KOPT-K1 (cell line): ENCODE measurements at regions not wholly inside any gene's neighbourhood (a gene's known extent, or its start where the extent isn't known, plus 50 kb on each side); places are given as distances from the start of the nearest gene placed in this dataset.

Experiments used
- H3K27ac ChIP-seq: fragments of 200-600 bp; sonication (generic); 2 replicates; pipeline ENCODE4 v1.5.1; 2016; ENCODE audit warnings: antibody characterized with exemption, mild to moderate bottlenecking, low read depth, low read length; ENCODE audit not compliant: poor library complexity, severe bottlenecking
- H3K36me3 ChIP-seq: fragments of 200-600 bp; sonication (generic); 2 replicates; pipeline ENCODE4 v1.5.1; 2017; ENCODE audit warnings: antibody characterized with exemption, mild to moderate bottlenecking, low read length, moderate library complexity; ENCODE audit not compliant: insufficient read depth
- H3K9me3 ChIP-seq: fragments of 200-600 bp; sonication (generic); 2 replicates; pipeline ENCODE4 v1.5.1; 2017; ENCODE audit warnings: antibody characterized with exemption, low read length, mild to moderate bottlenecking; ENCODE audit not compliant: insufficient read depth, poor library complexity, severe bottlenecking

GRCh38 chr1:8118031-8118451, 91.9 kb upstream of the ERRFI1 start:
- Histone ChIP-seq H3K9me3 (no peaks in the 10 kb centered on the region), H3K36me3 (no peaks in the 10 kb centered on the region), H3K27ac (no peak overlapping the region)

- Histone ChIP-seq H3K9me3 (no peaks in the 10 kb centered on the region), H3K27ac (no peak overlapping the region), H3K36me3 (no peaks in the 10 kb centered on the region)
These were observed 90.8 kb upstream of the ERRFI1 start for GRCh38 chr1:8116894-8117264.

GRCh38 chr1:8115769-8116167, 89.7 kb upstream of the ERRFI1 start:
- H3K27ac ChIP-seq = no peak overlapping the region

GRCh38 chr1:8115031-8115768, 89.1 kb upstream of the ERRFI1 start:
- Histone ChIP-seq H3K36me3 (no peaks in the 10 kb centered on the region), H3K9me3 (no peaks in the 10 kb centered on the region), H3K27ac (no peak overlapping the region)

More at GRCh38 chr1:8115769-8116167, 89.7 kb upstream of the ERRFI1 start:
- Histone ChIP-seq H3K9me3 (no peaks in the 10 kb centered on the region), H3K36me3 (no peaks in the 10 kb centered on the region)

GRCh38 chr1:8113262-8114220, 87.4 kb upstream of the ERRFI1 start:
- Histone ChIP-seq H3K9me3 (no peaks in the 10 kb centered on the region), H3K36me3 (no peaks in the 10 kb centered on the region), H3K27ac (no peak overlapping the region)

- Histone ChIP-seq H3K9me3 (no peaks in the 10 kb centered on the region), H3K27ac (no peak overlapping the region), H3K36me3 (no peaks in the 10 kb centered on the region)
These were observed 86.6 kb upstream of the ERRFI1 start for GRCh38 chr1:8112611-8113261.

GRCh38 chr1:8111560-8111959, 85.5 kb upstream of the ERRFI1 start:
- H3K9me3 ChIP-seq = no peaks in the 10 kb centered on the region
- H3K27ac ChIP-seq = no peak overlapping the region
- no peaks in the 10 kb centered on the region for H3K36me3 ChIP-seq

GRCh38 chr1:8109216-8109615, 83.1 kb upstream of the ERRFI1 start:
- Histone ChIP-seq H3K27ac (no peak overlapping the region), H3K36me3 (no peaks in the 10 kb centered on the region)

GRCh38 chr1:8107897-8108296, 81.8 kb upstream of the ERRFI1 start:
- no peak overlapping the region for H3K27ac ChIP-seq
- H3K9me3 ChIP-seq = no peaks in the 10 kb centered on the region
- H3K36me3 ChIP-seq = no peaks in the 10 kb centered on the region

More at GRCh38 chr1:8109216-8109615, 83.1 kb upstream of the ERRFI1 start:
- no peaks in the 10 kb centered on the region for H3K9me3 ChIP-seq

GRCh38 chr1:8104278-8105236, 78.4 kb upstream of the ERRFI1 start:
- no peak overlapping the region for H3K27ac ChIP-seq
- H3K9me3 ChIP-seq = no peaks in the 10 kb centered on the region
- H3K36me3 ChIP-seq = no peaks in the 10 kb centered on the region

- Histone ChIP-seq H3K27ac (no peak overlapping the region), H3K36me3 (no peaks in the 10 kb centered on the region), H3K9me3 (no peaks in the 10 kb centered on the region)
These were observed 71.8 kb upstream of the ERRFI1 start for GRCh38 chr1:8097908-8098307.

- H3K9me3 ChIP-seq = no peaks in the 10 kb centered on the region
- no peak overlapping the region for H3K27ac ChIP-seq
- no peaks in the 10 kb centered on the region for H3K36me3 ChIP-seq
These were observed 71.1 kb upstream of the ERRFI1 start for GRCh38 chr1:8097077-8097799.

- no peaks in the 10 kb centered on the region for H3K9me3 ChIP-seq
- no peaks in the 10 kb centered on the region for H3K36me3 ChIP-seq
- H3K27ac ChIP-seq = no peak overlapping the region
These were observed 70.2 kb upstream of the ERRFI1 start for GRCh38 chr1:8096105-8097011.
